Hepatic stellate cell (primary cell): ENCODE measurements at regions not wholly inside any gene's neighbourhood (a gene's known extent, or its start where the extent isn't known, plus 50 kb on each side); places are given as distances from the start of the nearest gene placed in this dataset.

Source experiments
- DNase-seq: peaks from one replicate; pipeline ENCODE4 v3.0.0; 2011; ENCODE audit warnings: low spot score

DNA sequence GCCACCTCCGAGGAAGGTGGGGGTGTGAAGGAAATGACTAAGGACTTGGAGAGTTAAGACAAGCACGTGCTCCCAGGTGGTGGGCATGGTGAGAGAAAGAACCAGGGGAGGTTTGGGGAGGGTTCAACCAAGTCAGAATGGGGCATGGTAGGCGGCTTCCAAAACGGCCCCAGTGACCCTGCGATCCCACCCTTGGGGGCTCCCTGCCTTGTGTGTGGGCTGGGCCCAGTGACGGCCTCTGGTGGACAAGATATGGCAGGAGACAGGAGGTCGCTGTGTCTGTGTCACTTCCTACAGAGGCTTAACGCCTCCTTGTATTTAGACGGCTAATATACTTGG, 51.3 kb upstream of the IRX4 start:
- no peak for DNase-seq

DNA sequence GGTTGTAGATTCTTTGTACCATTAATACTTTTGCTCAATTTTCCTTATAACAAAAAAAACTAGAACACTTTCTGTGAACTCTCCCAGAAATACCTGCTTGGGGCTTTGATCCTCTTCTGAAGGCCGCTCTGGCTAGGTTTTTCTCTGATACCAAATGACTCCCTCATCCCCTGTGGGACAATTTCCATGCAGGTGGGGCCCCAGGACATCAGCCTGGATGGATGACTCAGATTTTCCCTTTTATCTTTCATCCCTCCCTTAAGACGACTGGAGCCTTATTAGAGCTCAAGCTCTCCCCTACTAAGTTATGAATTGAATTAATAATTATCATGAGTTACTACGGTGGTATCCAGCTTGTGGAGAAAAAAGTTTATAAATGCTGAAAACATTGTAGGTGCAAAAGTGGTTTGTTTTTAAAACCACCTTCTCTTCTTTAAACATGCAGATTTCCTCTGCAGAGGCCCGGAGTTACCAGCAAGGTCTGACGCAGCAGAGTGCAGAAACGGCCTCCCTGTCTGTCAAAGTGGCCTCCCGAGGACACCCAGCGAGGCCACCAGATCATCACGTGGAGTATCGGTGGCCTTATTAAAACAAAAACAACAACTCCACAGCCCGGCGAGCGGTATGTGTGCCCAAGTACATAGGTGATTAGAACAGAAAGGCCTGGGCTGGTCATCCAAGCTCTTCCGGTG, 50.8 kb upstream of the IRX4 start:
- no peak for DNase-seq
